NCI-H526 (cell line): ENCODE measurements at regions not wholly inside any gene's neighbourhood (a gene's known extent, or its start where the extent isn't known, plus 50 kb on each side); places are given as distances from the start of the nearest gene placed in this dataset.

ENCODE experiments used
- DNase-seq, 2 experiments: peaks; one replicate each; lab custom pipeline; 2025; lab: John Stamatoyannopoulos, UW

DNA sequence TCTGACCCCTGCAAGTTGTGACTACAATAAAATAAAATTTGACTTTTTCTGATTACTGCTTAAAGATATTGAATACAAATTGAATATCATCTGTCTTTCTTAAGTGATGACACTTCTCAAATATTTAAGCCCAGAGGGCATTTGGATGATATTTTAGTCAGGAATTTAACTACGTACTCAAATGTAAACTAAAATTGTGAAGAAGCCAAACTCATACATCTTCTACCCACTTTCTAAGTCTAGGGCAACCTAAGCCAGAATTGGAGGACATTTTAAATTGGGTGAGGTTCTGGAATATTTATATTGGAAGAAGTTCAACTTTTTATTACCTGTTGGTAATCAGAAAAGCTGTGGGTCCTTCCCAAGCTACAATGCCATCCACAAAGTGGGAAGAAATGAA lies 149.1 kb upstream of the WDR11 start:
- DNase-seq = no peak

DNA sequence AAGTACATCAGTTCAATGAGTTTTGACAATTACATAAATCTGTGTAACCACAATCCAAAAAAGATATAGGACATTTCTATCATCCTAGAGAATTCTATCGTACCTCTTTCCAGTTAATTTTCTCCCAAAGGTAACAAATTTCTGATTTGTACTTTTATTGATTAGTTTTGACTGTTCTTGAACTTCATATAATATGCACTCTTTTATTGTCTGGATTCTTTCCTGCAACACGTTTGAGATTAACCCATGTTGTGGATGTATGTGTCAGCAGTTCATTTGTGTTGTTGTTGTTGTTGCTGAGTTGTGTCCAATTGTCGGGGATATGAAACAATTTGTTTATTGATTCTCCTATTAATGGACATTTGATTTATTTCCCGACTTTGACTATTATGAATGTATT lies 145.9 kb upstream of the WDR11 start:
- no peak for DNase-seq

DNA sequence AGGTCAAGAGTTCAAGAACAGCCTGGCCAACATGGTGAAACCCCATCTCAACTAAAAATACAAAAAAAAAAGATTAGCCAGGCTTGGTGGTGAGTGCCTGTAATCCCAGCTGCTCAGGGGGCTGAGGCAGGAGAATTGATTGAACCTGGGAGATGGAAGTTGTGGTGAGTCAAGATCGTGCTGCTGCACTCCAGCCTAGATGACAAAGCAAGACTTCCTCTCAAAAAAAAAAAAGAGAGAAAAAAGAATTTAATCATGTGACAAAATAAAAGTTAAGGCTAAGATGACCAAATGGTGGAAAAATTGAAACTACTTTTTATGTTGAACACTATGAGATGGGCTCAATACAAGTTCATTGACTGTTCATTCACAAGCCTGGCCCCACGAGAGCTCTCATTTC lies 141.1 kb upstream of the WDR11 start:
- no peak for DNase-seq

DNA sequence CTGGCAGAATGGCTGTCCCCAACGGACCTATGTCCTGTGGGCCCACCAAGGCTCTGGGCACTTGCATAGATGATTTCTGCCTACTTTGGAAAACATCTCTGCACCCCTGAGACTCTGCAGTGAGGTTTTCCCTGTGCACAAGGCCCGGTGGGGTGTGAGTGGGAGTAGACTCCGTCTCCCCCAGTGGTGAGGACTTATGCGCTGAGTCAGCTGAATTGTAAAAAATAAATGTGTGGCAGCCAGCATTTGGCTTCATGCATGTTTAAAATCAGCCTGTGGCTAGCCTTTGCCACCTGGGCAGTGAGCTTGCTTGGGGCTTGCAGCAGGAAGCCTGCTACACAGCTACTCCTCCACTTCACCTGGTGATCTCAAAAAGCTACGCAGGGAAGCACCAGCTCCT lies 139.3 kb upstream of the WDR11 start:
- DNase-seq = no peak

DNA sequence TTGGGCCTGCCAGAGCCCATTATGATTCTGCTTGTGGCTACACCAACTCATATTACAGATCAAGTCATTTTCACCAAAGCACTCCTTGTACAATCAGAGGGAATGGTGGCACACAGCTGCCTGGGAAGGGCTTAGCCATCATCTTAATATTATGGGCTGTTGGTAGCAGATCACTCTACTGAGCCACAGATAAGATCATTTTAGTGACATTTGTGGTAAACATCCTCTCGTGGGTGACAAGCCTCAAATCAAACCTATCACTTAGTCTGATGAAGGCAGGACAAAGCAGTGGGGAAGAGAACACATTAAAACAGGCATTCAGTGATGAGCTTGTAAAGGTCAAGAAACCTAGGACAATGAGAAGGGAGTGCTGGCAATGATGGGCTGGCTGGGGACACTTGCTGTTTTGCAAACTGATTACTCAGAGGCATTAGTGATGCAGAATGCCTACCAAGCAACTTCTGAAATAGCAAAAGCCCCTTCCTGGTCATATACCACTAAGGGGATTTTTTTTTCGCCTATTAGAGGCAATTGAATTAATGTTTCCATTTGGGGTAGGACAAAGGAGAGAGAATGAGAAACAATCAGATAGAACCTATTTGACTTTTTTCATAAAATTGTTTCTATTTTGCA lies 137.5 kb upstream of the WDR11 start:
- DNase-seq = no peak

DNA sequence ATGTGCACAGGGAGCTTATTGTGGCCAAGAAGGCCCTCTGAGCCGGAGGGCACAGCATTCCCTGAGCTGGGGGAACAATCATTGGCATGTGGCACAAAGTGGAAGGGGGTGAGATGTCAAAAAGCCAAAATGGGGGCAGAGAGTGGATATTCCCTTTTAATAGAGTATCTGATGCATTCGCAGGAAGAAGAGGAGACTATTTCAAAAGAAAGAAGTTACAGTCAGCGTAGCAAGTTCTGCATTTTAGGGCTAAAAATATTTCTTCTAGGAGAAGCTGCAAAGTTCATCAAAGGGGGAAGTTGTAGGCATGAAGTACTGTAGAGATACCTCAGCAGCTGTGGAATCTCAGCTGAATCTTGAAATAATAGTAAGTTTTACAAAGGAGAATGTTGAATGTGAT lies 136.0 kb upstream of the WDR11 start:
- no peak for DNase-seq

DNA sequence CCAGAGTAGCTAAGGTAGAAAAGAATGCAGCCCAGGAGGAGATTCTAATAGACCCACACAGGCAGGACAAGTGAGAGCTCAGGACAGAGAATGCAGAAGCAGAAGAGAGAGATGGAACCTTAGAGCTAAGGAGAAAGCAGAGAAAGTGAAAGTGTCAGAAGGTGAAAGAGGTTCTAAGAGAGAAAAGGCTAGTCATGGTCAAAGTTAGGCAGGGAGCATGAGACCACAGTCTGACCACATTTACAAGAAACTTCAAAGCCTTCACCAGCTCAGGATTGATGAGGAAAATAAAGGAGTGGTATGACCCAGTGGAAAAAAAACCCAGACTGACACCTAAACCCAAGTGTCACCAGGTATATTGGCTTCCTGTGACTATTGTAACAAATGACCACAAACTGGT lies 131.8 kb upstream of the WDR11 start:
- DNase-seq = no peak

DNA sequence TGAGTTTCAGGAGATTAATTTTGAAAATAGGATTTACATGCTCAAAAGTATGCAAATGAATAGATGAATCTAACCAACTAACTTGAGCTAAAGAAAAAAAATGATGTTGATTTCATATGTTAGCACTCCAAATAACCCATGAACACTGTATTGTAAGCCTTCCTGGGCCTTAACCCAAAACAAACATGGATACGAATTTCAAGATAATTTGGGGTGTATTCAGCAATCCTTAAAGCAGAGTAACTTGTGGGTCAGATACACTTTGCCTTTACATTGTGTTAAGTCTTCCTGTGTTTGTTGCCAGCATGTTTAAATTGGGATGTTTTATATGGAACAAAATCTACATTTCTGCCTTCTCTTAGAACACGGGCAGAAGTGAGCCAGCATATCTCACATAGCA lies 124.2 kb upstream of the WDR11 start:
- no peak for DNase-seq

DNA sequence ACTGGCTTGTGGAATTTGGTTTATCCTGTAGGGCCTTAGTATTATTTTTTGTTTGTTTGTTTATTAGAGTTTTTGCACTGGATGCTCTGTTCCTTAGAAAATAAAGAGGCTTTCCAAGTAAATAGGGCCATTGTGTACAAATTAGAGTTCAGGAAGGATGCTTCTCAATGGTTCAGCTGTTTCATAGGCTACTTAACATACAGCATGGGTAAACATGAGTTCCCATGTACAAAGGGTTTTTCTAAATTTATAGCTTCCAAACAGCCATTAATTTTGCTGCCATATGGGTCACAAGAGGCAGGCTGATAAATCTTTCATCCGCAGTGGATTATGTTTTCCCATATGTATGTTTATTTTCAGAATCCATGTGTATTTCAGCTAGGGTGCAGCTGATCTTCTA lies 121.6 kb upstream of the WDR11 start:
- DNase-seq = peak; percentile 15 to 56

DNA sequence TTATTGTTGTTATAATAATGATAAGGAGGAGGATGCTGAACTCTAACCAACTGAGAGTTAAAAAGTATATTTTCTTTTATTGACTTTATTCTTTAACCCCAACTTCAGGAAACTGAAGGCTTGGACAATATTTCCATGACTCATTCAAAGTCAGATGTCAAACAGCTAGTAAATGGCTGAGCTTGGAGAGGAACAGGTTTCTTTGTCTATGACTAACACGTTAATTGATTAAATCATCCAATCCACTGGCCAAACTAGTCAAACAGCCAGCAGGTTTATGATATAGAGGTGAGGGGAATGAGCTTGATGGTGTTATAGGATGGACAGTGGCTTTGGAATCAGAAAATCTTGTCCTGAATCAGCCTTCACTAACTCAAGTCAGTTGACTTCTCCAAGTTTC lies 119.1 kb upstream of the WDR11 start:
- no peak for DNase-seq

DNA sequence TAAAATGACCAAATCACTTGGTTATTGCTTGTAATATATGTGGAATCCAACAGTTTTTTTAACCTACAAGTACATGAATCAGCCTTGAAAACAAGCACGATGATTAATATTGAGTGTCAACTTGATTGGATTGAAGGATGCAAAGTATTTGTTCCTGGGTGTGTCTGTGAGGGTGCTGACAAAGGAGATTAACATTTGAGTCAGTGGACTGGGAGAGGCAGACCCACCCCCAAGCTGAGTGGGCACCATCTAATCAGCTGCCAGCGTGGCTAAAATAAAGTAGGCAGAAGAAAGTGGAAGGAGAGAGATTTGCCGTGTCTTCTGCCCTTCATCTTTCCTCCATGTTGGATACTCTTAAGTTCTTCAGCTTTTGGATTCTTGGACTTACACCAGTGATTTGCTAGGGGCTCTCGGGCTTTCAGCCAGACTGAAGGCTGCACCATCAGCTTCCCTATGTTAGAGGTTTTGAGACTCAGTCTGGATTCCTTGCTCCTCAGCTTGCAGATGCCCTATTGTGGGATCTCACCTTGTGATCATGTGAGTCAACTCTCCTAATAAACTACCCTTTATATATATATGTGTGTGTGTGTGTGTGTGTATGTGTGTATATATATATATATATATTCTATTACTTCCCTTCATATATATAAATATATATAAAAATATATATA lies 118.4 kb upstream of the WDR11 start:
- no peak for DNase-seq

DNA sequence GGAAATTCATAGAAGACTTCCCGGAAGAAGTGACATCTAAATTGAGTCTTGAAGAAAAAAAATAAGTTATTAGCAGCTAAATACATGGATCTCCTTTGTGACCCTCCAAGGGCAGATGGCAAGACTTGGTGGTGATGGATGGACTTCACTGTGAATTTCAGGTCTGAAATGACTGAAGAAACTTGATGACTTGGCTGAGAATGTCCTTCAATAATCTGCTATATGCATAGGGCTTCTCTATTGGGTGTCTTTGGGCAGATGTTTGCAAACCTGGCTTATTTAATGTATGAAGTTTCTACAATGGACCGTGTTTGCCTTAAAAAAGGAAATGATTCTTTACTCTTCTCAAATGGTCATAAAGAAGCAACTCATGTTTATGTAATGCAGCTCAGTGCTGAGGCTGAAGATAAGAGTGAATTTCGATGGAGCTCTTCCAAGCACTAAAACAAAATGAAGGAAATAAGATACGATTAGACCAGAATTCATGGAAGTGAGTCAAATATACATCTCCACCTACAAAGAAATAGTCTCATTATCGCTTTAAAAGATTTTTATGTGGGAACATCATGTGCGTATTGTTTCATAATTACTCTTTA lies 116.6 kb upstream of the WDR11 start:
- no peak for DNase-seq

DNA sequence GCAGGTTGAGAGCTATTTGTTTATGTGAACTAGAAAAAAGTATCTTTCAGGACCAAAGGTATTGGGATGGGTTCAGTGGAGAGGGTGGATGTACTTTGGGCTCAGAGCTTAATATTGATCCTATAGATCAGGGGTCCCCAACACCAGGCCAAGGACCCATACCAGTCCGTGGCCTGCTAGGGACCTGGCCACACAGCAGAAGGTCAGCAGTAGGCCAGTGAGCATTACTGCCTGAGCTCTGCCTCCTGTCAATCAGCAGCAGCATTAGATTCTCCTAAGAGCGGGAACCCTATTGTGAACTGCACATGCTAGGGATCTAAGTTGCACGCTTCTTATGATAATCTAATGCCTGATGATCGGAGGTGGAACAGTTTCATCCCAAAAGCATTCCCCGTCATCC lies 115.8 kb upstream of the WDR11 start:
- no peak for DNase-seq

DNA sequence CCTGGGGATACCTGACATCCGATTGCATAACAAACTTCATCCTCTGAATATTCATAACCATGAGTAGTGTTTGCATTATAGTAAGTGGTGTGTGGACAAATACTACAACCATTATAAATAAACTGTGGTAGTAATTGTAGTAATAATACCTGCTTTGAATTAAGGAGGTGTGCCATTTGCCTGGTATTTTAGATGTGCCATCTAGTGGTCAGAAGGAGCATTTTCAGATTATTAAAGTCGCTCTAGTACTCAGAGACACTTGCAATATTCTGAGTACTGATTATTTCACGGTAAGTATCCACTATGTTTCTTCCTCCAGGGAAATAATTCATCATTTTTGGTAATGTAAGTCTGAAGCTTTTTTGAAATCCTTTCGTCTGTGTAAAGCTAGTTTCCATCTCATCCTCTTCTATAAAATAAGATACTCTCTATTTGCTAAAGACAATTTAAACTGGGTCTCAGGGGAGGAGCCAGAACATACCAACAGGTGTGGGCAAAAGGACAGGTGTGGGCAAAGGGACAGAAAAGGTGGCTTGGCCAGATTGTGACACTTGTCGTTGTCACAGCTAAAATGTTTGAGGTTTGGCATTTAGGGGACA lies 115.3 kb upstream of the WDR11 start:
- peak; percentile 8 to 36 for DNase-seq

DNA sequence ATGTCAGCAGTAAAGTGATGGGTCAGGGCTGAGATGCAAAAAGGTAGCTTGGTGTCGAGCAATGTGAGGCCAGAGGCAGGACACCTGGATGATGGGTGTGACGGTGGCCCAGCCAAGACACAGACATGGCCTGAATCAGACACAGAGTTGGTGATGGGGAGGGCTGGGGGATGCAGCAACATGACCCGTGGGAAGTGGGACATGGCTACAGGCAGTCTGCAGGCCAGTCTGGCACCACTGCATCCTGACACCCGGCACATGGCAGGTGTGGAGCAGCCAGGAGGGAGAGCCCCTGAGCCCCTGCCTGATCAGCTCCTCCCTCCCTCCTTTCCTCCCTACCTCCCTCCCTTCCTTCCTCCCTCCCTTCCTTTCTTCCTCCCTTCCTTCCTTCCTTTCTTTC lies 114.8 kb upstream of the WDR11 start:
- DNase-seq = no peak

DNA sequence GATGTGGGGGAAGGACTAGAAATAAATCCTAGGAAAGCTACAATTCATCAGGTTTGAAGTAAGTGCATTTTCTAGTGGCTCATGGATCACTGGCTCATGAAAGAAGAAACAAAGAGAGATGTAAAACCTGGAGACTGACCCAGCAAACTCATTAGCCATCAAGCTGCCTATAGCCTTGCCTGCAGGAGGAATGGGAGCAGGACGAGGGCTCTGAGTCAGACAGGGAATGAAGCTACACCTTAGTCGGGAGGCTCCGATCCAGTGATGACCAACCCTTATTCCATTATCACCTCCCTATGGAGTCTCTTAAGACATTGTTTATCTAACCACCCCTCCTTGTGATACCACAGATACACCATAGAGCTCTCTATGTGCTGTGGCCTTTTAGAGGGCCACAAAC lies 112.5 kb upstream of the WDR11 start:
- DNase-seq = no peak

DNA sequence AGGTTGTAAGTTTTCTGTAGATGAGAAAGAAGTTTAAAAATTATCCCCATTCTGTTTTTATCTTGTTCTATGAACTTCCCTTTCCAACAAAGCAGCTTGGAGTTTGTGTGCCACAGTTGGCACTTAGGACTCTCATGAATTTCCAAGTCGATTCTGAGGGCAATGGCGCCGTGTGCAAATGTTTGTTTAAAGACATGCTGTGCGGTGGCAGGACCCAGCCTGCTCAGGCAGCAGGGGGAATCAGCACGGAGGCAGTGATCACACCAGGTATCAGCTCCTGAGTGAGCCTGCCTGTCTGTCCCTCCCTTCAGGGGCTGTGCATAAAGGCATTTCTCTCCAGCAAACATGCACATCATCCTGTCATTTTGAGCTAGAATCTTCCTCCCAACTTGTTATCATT lies 109.8 kb upstream of the WDR11 start:
- DNase-seq = peak; percentile 1 to 49

DNA sequence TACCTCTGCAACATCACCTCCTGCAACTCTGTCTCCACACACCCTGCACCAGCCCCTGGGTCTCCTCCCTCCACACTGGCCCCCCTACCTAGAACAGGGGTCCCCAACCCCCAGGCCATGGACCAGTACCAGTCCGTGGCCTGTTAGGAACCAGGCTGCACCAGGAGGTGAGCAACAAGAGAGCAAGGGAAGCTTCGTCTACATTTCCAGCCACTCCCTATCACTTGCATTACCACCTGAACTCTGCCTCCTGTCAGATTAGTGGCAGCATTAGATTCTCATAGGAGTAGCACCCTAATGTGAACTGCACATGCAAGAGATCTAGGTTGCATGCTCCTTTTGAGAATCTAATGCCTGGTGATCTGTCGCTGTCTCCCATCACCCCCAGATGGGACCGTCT lies 108.8 kb upstream of the WDR11 start:
- DNase-seq = no peak

DNA sequence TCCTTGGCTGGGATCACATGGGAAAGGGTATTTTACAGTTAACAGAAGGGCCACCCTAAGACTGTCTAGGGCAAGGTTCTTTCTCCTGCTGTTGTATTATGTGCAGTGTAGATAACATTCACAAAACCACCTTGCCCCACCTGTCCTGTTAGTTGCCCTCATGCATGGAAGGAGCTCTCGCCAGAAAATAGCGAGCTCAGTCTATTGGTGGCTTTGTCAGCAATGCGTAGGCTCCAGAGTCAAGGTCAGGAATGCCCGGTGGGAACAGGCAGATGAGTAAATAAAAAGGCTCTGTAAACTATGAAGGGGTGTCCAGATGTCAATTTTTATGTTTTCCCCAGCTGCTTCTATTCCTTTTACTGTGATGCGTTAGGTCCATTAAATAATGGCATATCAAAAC lies 107.1 kb upstream of the WDR11 start:
- DNase-seq = no peak

DNA sequence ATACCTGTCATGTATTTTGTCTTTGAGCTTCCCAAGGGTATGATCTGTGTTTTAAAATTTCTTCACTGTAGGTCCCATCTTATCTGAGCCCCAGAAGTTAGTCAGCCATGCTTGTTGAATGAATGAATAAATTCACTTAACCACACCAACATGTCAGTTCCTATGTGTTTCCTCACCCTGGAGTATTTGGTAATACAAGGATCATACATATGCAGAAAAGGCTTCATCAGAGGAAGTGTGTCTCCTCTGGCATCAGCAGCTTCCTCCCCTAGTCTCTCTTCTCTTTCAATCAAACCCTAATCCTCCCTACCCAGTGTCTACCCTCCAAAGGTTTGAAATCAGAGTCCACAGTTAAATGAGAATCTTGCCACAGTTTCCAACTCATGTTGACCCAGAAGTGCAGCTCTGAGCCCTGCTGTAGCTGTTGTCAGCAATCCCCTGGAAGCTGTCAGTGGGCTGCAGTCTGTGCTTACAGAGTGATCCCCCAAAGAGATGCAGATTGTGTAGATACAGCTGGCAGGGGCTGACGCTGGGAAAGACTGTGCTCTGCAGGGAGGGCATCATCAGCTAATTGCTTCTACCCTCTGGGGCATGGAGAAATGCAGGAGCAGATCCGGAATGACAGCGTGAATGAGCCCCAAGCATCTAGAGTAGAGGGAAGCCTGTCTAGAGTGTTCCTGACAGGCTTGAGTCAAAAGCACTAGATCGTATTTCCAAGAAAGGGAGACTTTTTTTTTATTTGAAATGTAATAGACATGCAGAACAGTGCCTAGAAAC lies 105.0 kb upstream of the WDR11 start:
- DNase-seq = peak in 1 of 2 experiments; percentile 14

DNA sequence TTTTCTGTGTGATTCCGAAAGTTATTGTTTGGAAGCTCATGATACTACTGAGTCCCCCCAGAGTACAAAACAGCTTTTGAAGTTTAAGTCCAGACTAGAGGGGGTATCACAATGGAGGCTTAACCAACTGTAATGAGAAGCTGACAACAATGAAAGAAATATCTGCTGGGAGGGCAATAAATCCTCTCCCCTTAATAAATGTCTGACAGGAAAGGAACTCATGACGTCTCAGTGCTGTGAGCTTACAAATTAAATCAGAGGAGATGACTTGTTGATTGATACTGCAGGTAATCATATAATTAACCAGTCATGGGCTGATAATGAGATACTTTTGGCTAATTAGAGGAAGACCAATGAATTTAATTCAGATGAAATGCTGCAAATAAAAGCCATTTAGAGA lies 102.6 kb upstream of the WDR11 start:
- DNase-seq = no peak

DNA sequence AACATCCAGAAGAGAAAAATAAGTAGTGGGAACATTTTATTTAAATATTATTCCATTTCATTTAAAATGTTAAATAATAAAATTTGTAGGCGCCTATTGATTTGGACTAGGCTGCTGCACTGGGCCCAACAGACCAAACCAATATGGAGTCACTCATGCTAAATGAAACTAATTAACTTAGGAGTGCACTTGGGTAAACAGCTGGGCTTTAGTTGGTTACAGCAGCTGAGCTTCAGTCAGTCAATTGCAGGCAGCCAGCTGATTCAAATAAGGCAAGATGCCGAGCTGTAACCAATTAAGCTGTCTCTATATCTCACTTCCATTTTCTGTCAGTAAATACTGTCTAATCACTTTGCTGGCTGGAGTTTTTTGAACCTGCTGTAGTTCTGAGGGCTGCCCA lies 102.1 kb upstream of the WDR11 start:
- DNase-seq = peak in 1 of 2 experiments; percentile 6
